KG1 (cell line): ENCODE measurements at regions not wholly inside any gene's neighbourhood (a gene's known extent, or its start where the extent isn't known, plus 50 kb on each side); places are given as distances from the start of the nearest gene placed in this dataset.
"Not testable (repeated sequence)": the region's sequence is repeated elsewhere in the genome, so short reads cannot be mapped to it uniquely, and the experiment has no call there.

ENCODE experiments used
- DNase-seq: peaks from one replicate; lab custom pipeline; 2025; lab: John Stamatoyannopoulos, UW

DNA sequence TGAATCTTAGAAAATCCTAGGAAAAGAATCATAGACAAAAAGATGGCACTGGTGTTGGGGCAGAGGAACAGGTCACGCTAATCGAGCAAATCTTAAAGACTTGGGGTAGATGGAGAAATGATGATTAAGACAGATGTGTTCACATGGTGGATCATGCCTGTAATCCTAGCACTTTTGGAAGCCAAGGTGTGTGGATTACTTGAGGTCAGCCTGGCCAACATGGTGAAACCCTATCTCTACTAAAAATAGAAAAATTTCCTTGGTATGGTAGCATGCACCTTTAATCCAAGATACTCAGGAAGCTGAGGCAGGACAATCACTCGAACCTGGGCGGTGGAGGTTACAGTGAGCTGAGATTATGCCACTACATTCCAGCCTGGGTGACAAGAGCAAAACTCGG lies 145.7 kb upstream of the HSFY2 start:
- DNase-seq, result no peak

GRCh38 chrY:18912846-18913245 lies 139.3 kb upstream of the HSFY2 start:
- DNase-seq, result no peak

DNA sequence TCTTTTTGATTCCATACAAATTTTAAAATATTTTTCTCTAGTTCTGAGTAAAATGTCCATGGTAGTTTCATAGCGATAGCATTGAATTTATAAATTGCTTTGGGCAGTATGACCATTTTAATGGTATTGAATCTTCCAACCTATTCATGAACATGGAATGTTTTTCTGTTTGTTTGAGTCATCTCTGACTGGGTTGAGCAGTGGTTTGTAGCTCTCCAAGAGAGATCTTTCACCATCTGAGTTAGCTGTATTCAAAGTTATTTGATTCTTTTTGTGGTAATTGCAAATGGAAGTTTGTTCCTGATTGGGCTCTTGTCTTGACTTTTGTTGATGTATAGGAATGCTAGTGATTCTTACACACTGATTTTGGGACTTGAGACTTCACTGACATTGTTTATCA lies 136.3 kb upstream of the HSFY2 start:
- DNase-seq, result no peak

DNA sequence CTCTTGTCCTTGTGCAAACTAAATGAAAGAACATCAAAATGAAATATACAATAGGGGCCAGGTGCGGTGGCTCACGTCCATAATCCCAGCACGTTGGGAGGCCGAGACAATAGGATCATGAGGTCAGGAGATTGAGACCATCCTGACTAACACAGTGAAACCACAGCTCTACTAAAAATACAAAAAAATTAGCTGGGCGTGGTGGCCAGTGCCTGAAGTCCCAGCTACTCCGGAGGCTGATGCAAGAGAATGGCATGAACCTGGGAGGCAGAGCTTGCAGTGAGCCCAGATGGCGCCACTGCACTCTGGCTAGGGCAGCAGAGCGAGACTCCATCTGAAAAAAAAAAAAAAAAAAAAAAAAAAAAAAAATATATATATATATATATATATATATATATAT lies 132.7 kb upstream of the HSFY2 start:
- DNase-seq, result not testable (repeated sequence)

DNA sequence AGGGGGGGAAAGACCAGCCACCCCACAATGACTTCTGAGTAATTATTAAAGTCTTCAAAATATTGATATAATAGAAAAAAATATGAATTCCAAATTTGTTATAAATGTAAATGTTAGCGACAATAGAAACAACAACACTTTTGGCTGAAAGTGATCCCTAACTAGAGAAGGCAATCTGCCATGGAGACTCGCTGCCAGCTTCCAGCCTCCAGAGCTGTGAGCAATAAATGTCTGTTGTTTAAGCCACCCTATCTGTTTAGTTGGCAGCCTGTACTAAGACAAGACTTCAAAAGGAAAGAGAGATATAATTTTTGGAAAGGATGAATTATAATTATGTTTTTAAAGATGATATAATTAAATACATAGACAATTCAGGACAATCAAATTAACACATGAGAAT lies 130.8 kb upstream of the HSFY2 start:
- DNase-seq, result no peak

- DNase-seq, result no peak
Measured at GRCh38 chrY:18891994-18892393, 118.5 kb upstream of the HSFY2 start.

DNA sequence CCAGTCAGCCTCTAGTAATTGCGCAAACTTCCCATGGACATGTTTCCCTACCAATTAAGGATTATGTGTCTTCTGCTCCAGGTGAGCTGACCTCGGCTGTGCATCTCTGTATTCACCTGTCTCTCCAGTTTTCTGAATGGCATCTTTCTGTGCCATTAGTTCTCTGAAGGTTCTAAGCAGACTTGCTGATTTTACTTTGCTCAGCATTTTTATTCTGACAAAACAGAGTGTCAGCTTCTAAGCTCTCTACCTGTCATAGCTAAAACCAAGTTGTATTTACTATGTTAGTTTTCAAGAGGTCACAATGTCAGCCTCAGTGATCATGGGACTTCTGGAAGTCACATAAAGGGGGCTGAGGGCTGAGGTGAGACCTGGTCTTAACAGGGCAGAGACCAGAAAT lies 116.0 kb upstream of the HSFY2 start:
- DNase-seq, result no peak

GRCh38 chrY:18884748-18885147 lies 111.2 kb upstream of the HSFY2 start:
- DNase-seq, result no peak

DNA sequence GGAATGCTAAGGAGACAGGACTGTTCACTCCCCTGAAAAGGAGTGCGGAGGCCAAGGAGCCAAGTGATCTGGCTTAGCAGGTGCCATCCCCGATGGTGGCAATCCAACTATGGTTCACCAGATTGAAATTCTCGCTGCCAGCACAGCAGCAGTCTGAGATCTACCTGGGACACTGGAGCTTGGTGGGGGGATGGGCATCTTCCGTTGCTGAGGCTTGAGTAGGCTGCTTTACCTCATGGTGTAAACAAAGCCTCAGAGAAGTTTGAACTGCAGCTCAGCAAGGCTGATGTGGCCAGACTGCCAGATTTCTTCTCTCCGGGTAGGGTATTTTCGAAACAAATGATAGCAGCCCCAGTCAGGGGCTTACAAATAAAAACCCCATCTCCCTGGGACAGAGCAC lies 95.6 kb upstream of the HSFY2 start:
- not testable (repeated sequence) for DNase-seq

GRCh38 chrY:18866887-18867551 lies 93.5 kb upstream of the HSFY2 start:
- DNase-seq, result not testable (repeated sequence)

DNA sequence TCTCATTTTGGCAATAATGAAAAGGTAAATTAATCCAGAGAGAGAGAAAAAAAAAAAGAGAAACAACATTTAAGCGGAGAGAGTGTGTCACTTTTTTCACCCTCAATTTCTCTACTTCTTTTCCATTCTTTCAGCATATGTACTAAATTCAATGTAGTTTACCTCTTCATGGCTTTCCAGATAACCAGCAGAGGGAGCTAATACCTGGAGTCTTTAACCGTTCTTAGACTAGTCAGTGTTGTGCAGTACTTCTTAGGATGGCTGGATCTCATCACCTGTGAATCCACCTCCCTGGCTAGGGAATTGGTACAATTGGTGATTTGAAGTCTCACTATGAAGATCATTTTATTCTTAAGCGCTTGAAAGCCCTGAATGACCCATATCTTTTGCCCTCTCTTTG lies 87.3 kb upstream of the HSFY2 start:
- DNase-seq, result not testable (repeated sequence)

DNA sequence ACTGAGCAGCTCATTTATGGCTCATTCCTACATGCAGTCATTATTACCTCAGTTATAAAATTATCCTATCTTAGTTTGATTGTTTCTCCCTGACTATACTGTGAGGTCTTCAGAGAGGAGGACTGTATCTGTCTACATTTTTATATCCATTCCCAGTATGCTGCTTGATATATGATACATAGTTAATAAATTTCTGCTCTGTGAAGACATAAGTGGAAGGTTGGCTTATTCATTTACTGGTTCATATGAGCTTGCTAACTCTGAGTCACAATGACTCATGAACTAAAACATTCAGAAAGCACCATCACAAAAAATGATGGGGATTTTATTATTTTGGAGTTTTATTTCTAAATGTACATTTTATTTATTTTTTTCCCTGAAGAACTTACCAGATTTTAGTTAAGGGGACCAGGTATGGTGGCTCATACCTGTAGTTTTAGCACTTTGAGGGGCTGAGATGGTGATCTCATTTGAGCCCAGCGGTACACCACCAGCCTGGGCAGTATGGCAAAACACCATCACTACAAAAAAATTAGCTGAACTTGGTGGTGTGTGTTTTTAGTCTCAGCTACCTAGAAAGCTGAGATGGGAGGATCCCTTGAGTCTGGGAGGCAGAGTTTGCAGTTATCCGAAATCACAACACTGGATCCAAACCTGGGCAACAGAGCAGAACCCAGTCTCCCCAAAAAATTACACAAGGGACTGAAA lies 85.1 kb upstream of the HSFY2 start:
- DNase-seq, result not testable (repeated sequence)

DNA sequence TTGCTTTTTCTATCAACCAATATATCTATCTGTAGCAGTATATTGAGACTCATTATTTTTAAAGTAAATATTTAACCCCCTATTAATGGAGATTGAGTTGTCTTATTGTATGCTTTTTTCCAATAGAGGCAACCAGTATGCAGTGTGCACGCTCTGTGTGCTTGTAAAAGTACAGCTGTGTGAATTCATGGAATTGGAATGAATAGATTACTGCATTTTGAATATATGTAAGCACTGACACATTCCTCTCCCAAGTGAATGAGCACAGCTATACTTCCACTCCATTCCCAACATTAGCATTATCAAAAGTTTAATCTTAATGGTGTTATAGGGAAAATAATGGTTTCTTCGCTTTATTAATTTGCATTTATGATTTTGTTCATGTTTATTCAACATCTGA lies 81.6 kb upstream of the HSFY2 start:
- DNase-seq, result not testable (repeated sequence)

- not testable (repeated sequence) for DNase-seq
Measured at GRCh38 chrY:18853323-18853722, 79.8 kb upstream of the HSFY2 start.

GRCh38 chrY:18836643-18837042 lies 63.1 kb upstream of the HSFY2 start:
- DNase-seq, result not testable (repeated sequence)
